ENCODE measurements at regions not wholly inside any gene's neighbourhood (a gene's known extent, or its start where the extent isn't known, plus 50 kb on each side); places are given as distances from the start of the nearest gene placed in this dataset.

GRCh38 chr2:225766431-225766830 is 366.9 kb downstream of the NYAP2 start:
- H3K4me2 ChIP-seq (ENCODE audit: insufficient read depth, insufficient read length, low read length): no peak overlapping the region
- H3K9me3 Mint-ChIP-seq: no peaks in the 10 kb centered on the region
- H3K27me3 ChIP-seq (ENCODE audit: insufficient read depth, low read length): no peaks in the 10 kb centered on the region
- no peak for TF ChIP-seq CTCF (conservative IDR thresholded peaks at IDR 0.05)
- H3K9me3 ChIP-seq (ENCODE audit: control insufficient read depth, low read depth, low read length): no peaks in the 10 kb centered on the region
- no peak overlapping the region for H2AFZ ChIP-seq (ENCODE audit: low read length)
- no peak overlapping the region for H4K91ac ChIP-seq (ENCODE audit: insufficient read length, low read depth, low read length)
- H3K4me3 Mint-ChIP-seq: no peak overlapping the region
- no peak overlapping the region for H3K56ac ChIP-seq (ENCODE audit: insufficient read length, low read depth, low read length)
- H3K4me1 ChIP-seq (ENCODE audit: insufficient read depth, low read length): no peaks in the 10 kb centered on the region
- no peak overlapping the region for H2BK120ac ChIP-seq (ENCODE audit: low read depth, low read length, poor library complexity, severe bottlenecking)
- no peak overlapping the region for H3T11ph ChIP-seq (ENCODE audit: low read length)
- no peaks in the 10 kb centered on the region for H3K27me3 Mint-ChIP-seq (ENCODE audit: low read depth)
- H3K79me2 ChIP-seq (ENCODE audit: insufficient read depth, low read length): no peaks in the 10 kb centered on the region
- no peaks in the 10 kb centered on the region for H3K4me1 Mint-ChIP-seq
- H3K14ac ChIP-seq (ENCODE audit: insufficient read depth, low read length): no peak overlapping the region
- no peak overlapping the region for H2BK20ac ChIP-seq (ENCODE audit: low read depth, low read length, poor library complexity, severe bottlenecking)
- H3K18ac ChIP-seq (ENCODE audit: insufficient read length, low read depth, low read length): no peak overlapping the region
- no peak overlapping the region for H2AK5ac ChIP-seq (ENCODE audit: insufficient read length, low read length)
- no peak overlapping the region for H2BK12ac ChIP-seq (ENCODE audit: insufficient read length, low read depth, low read length)
- H2BK15ac ChIP-seq (ENCODE audit: low read depth, low read length): no peak overlapping the region
- H3K27ac ChIP-seq (ENCODE audit: insufficient read length, low read depth, low read length): no peak overlapping the region
- no peak overlapping the region for H3K27ac Mint-ChIP-seq
- no peak overlapping the region for H3K23ac ChIP-seq (ENCODE audit: insufficient read length, low read depth, low read length)
- no peaks in the 10 kb centered on the region for H3K36me3 Mint-ChIP-seq (ENCODE audit: insufficient read depth in 1 of 3, low read depth in 3 of 3)
- whole genome bisulfite sequencing (ENCODE audit: extremely low coverage, insufficient read length, low lambda C conversion rate): no CpG with 5 or more reads among the region's 5 CpGs
- H2BK5ac ChIP-seq (ENCODE audit: insufficient read length, low read length): no peak overlapping the region
- no peaks in the 10 kb centered on the region for H4K20me1 ChIP-seq (ENCODE audit: control insufficient read depth, insufficient read depth, insufficient read length)
- no peak overlapping the region for H4K5ac ChIP-seq (ENCODE audit: insufficient read length, low read depth, low read length)
- H3K23me2 ChIP-seq (ENCODE audit: insufficient read length, low read depth, low read length, poor library complexity, severe bottlenecking): no peaks in the 10 kb centered on the region
- no peak overlapping the region for H3K4ac ChIP-seq (ENCODE audit: low read depth, low read length)
- no peak overlapping the region for H4K8ac ChIP-seq (replicated peaks; ENCODE audit: insufficient read length, low read depth, low read length)
- H3K9ac ChIP-seq (ENCODE audit: extremely low read depth, insufficient read length, low read length): no peak overlapping the region
- no peaks in the 10 kb centered on the region for H3K79me1 ChIP-seq (ENCODE audit: insufficient read depth, low read depth, low read length, poor library complexity, severe bottlenecking)
- no peak for DNase-seq

Measured in H9 (cell line).